NT2/D1 (cell line): ENCODE measurements at regions not wholly inside any gene's neighbourhood (a gene's known extent, or its start where the extent isn't known, plus 50 kb on each side); places are given as distances from the start of the nearest gene placed in this dataset.

ENCODE experiments used
- SUZ12 ChIP-seq: IDR thresholded peaks from 2 replicates; pipeline ENCODE4 v1.6.1; 2011; ENCODE audit not compliant: insufficient read length, insufficient read depth; ENCODE audit errors: extremely low read depth
- YY1 ChIP-seq: IDR thresholded peaks from 2 replicates; pipeline ENCODE4 v1.6.1; 2011; ENCODE audit not compliant: insufficient read length, insufficient read depth
- ZNF274 ChIP-seq: IDR thresholded peaks from 2 replicates; pipeline ENCODE4 v1.6.1; 2011; ENCODE audit warnings: mild to moderate bottlenecking, low read depth, low read length

GRCh38 chr2:142478206-142478605 lies 347.4 kb upstream of the LRP1B start:
- TF ChIP-seq YY1 (no peak), ZNF274 (no peak), SUZ12 (no peak)
